ENCODE measurements at regions not wholly inside any gene's neighbourhood (a gene's known extent, or its start where the extent isn't known, plus 50 kb on each side); places are given as distances from the start of the nearest gene placed in this dataset.

DNA sequence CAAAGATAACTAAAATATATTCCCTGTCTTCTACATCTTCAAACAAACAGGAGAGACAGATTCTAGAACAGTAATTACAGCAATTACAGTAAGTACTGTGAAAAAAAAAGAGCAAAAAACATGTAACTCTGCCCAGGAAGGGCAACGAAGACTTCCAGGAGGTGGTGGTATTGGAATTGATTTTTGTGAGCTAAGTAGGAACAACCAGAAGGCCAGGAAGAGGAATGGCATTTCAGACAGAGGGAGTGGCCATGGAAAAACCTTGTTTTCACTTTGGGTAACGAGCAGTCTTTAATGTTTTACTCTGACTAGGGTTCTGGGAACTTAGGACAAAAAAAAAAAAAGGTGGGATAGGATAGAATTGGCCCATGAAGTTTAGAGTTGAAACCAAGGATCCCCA is 196.3 kb upstream of the PLEKHG7 start:
- H3K27me3 ChIP-seq: no peaks in the 10 kb centered on the region
- H3K9me3 ChIP-seq: no peaks in the 10 kb centered on the region
- intact Hi-C loops (cut with DNase I): no loop called here
- H3K4me1 ChIP-seq: peaks cover 38 to 51% (median 44%) of the 10 kb centered on the region in 4 donors
- 47% methylated on average over 2 of the region's 2 CpGs for WGBS
- no peak for TF ChIP-seq POLR2A (IDR thresholded peaks at IDR 0.05; ENCODE audit: low read depth)
- TF ChIP-seq POLR2AphosphoS5 (IDR thresholded peaks at IDR 0.05): no peak
- TF ChIP-seq, protein P1, sequence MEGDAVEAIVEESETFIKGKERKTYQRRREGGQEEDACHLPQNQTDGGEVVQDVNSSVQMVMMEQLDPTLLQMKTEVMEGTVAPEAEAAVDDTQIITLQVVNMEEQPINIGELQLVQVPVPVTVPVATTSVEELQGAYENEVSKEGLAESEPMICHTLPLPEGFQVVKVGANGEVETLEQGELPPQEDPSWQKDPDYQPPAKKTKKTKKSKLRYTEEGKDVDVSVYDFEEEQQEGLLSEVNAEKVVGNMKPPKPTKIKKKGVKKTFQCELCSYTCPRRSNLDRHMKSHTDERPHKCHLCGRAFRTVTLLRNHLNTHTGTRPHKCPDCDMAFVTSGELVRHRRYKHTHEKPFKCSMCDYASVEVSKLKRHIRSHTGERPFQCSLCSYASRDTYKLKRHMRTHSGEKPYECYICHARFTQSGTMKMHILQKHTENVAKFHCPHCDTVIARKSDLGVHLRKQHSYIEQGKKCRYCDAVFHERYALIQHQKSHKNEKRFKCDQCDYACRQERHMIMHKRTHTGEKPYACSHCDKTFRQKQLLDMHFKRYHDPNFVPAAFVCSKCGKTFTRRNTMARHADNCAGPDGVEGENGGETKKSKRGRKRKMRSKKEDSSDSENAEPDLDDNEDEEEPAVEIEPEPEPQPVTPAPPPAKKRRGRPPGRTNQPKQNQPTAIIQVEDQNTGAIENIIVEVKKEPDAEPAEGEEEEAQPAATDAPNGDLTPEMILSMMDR (IDR thresholded peaks at IDR 0.05): no peak
- no peak for TF ChIP-seq EP300 (IDR thresholded peaks at IDR 0.05)
- no peak for DNase-seq (ENCODE audit: extremely low spot score)
- H3K27ac ChIP-seq (replicated peaks in 1 of 4): peak overlapping the region; percentile 62 to 76 (median 74)
- H3K36me3 ChIP-seq: no peaks in the 10 kb centered on the region
- H3K4me3 ChIP-seq: no peak overlapping the region

DNA sequence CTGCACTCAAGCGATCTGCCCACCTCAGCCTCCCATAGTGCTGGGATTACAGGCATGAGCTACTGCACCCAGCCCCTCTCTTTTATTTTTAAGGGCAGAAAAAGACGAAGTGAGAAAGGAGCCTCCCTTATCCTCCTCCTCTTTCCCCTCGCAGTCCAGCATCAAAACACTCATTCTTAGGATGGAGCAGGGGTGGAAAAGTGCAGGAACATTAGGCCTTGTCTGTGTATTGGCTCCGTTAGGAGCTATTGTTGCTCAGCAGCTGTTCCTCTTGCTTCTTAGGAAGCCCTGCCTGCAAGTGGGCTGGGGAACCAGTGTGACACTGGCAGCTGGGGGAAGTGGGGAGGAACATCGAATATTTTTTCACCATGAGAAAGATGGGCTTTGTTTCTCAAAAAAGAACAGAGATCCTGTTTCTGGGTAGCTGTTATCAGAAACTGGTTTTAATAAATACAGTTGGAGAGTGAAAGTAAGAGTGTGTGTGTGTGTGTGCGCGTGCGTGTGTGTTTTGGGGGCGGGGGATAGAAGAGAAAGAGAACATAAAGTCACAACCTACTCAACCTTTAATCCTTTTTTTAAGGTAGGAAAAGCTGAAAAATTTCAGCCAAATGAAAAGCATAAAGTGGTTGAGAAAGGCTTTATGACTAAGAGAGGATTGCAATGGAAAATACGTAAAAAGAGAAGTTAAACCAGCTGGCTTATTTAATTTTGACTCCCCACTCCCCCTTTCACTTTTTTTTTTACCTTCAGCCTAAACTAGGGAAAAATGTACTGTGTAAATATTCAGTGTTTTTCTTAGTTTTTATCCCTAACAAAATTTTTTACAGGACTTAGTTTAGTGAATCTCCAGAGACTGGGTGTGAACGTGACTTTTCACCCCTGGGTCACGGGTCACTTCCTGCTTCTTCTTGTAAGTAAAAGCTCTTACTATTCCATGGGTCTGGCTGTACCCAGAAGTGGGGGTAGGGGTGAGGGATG is 197.2 kb upstream of the PLEKHG7 start:
- no peaks in the 10 kb centered on the region for H3K9me3 ChIP-seq
- whole genome bisulfite sequencing: 48% methylated on average over 12 of the region's 12 CpGs
- no peak for DNase-seq (ENCODE audit: extremely low spot score)
- H3K4me3 ChIP-seq: peak overlapping the region in 3 of 4 donors; percentile 18 to 29 (median 28)
- intact Hi-C loops (cut with DNase I): no loop called here
- no peaks in the 10 kb centered on the region for H3K27me3 ChIP-seq
- peak; percentile 25 to 26 for TF ChIP-seq POLR2AphosphoS5 (IDR thresholded peaks at IDR 0.05)
- TF ChIP-seq, protein P1 (IDR thresholded peaks at IDR 0.05): no peak
- no peaks in the 10 kb centered on the region for H3K36me3 ChIP-seq
- H3K4me1 ChIP-seq: peaks cover 38 to 50% (median 44%) of the 10 kb centered on the region in 4 donors
- peak overlapping the region; percentile 62 to 76 (median 74) for H3K27ac ChIP-seq (replicated peaks in 1 of 4)

- Histone ChIP-seq H3K4me1 (peaks cover 38 to 50% (median 44%) of the 10 kb centered on the region in 4 donors), H3K27me3 (no peaks in the 10 kb centered on the region), H3K27ac (replicated peaks in 1 of 4) (peak overlapping the region; percentile 62 to 76 (median 74)), H3K9me3 (no peaks in the 10 kb centered on the region), H3K36me3 (no peaks in the 10 kb centered on the region), H3K4me3 (no peak overlapping the region)
- intact Hi-C loops (cut with DNase I): no loop called here
- no peak for TF ChIP-seq POLR2A (IDR thresholded peaks at IDR 0.05; ENCODE audit: low read depth)
- no peak for TF ChIP-seq EP300 (IDR thresholded peaks at IDR 0.05)
- no peak for TF ChIP-seq POLR2AphosphoS5 (IDR thresholded peaks at IDR 0.05)
- TF ChIP-seq, protein P1 (IDR thresholded peaks at IDR 0.05): no peak
- 66% methylated on average over 5 of the region's 5 CpGs for WGBS
- DNase-seq (ENCODE audit: extremely low spot score): no peak
Observed at GRCh38 chr12:92504594-92504981, 198.2 kb upstream of the PLEKHG7 start.

- H3K36me3 ChIP-seq: no peaks in the 10 kb centered on the region
- H3K4me3 ChIP-seq: no peak overlapping the region
- no peaks in the 10 kb centered on the region for H3K27me3 ChIP-seq
- 70% methylated on average over 7 of the region's 7 CpGs for WGBS
- H3K4me1 ChIP-seq: peaks cover 38 to 50% (median 44%) of the 10 kb centered on the region in 4 donors
- TF ChIP-seq POLR2A (IDR thresholded peaks at IDR 0.05; ENCODE audit: low read depth) (no peak), POLR2AphosphoS5 (IDR thresholded peaks at IDR 0.05) (no peak), EP300 (IDR thresholded peaks at IDR 0.05) (no peak)
- TF ChIP-seq, protein P1 (IDR thresholded peaks at IDR 0.05): no peak
- no peaks in the 10 kb centered on the region for H3K9me3 ChIP-seq
- peak overlapping the region; percentile 62 to 76 (median 74) for H3K27ac ChIP-seq (replicated peaks in 1 of 4)
- no peak for DNase-seq (ENCODE audit: extremely low spot score)
- intact Hi-C loops (cut with DNase I): no loop called here
Observed at GRCh38 chr12:92503971-92504593, 198.7 kb upstream of the PLEKHG7 start.
